ENCODE measurements at regions not wholly inside any gene's neighbourhood (a gene's known extent, or its start where the extent isn't known, plus 50 kb on each side); places are given as distances from the start of the nearest gene placed in this dataset.
"Not testable (repeated sequence)": the region's sequence is repeated elsewhere in the genome, so short reads cannot be mapped to it uniquely, and the experiment has no call there.

- Histone ChIP-seq H3K4me2 (ENCODE audit: insufficient read depth, low read length) (no peak overlapping the region), H3K4me3 (replicated peaks in 1 of 3; ENCODE audit: insufficient read depth in 1 of 3, low read depth in 1 of 3, low read length in 3 of 3) (no peak overlapping the region), H3K4me1 (ENCODE audit: control insufficient read depth, extremely low read depth, insufficient read depth, low read length) (no peaks in the 10 kb centered on the region), H4K20me1 (replicated peaks; ENCODE audit: control insufficient read depth, extremely low read depth, insufficient read depth, low read length) (no peaks in the 10 kb centered on the region), H3K79me2 (ENCODE audit: control insufficient read depth, insufficient read depth, low read length) (no peaks in the 10 kb centered on the region), H3K9me1 (replicated peaks; ENCODE audit: control insufficient read depth, extremely low read depth, insufficient read depth, low read length) (no peaks in the 10 kb centered on the region), H3K27me3 (ENCODE audit: control insufficient read depth in 2 of 2, insufficient read depth in 2 of 2, low read length in 2 of 2) (no peaks in the 10 kb centered on the region), H2AFZ (ENCODE audit: low read depth, low read length) (no peak overlapping the region), H3K9me3 (replicated peaks; ENCODE audit: control insufficient read depth, insufficient read depth, low read length) (no peaks in the 10 kb centered on the region), H3K9ac (replicated peaks; ENCODE audit: extremely low read depth, insufficient read depth, low read length) (no peak overlapping the region), H3K36me3 (ENCODE audit: control insufficient read depth in 2 of 2, extremely low read depth in 1 of 2, insufficient read depth in 2 of 2, low read length in 2 of 2) (no peaks in the 10 kb centered on the region), H3K27ac (ENCODE audit: insufficient read depth, low read depth, low read length) (no peak overlapping the region)
- dilution Hi-C loops (cut with MboI; ENCODE audit: extremely low pct_ligation_motif_present, low sequenced_read_pairs) (no loop called here), intact Hi-C loops (cut with micrococcal nuclease) (no loop called here)
- DNase-seq (ENCODE audit: low read depth, low spot score) (no peak), FAIRE-seq (no peak)
- ChIA-PET CTCF (no interaction called here), POLR2A (no interaction called here)
- BruUV-seq (replicated peaks), result no TSS peak
- TF ChIP-seq MYC (IDR thresholded peaks at IDR 0.05; ENCODE audit: low read depth, low read length) (no peak), FOS (IDR thresholded peaks at IDR 0.05; ENCODE audit: borderline replicate concordance, insufficient read depth, low read length) (no peak), POLR2A (IDR thresholded peaks at IDR 0.05; ENCODE audit: low read depth, low read length) (no peak), GATA2 (IDR thresholded peaks at IDR 0.05; ENCODE audit: insufficient read depth, insufficient read length, low read depth, low read length) (no peak), EZH2 (IDR thresholded peaks at IDR 0.05; ENCODE audit: borderline replicate concordance, low read depth, low read length, severe bottlenecking) (no peak), POLR2AphosphoS5 (IDR thresholded peaks at IDR 0.05; ENCODE audit: insufficient read depth, low read depth, low read length) (no peak), MAX (IDR thresholded peaks at IDR 0.05; ENCODE audit: insufficient read depth, insufficient read length) (no peak), CTCF (IDR thresholded peaks at IDR 0.05; ENCODE audit: extremely low read depth in 1 of 2, insufficient read depth in 1 of 2, low read depth in 1 of 2, low read length in 2 of 2) (no peak), JUN (IDR thresholded peaks at IDR 0.05; ENCODE audit: borderline replicate concordance, insufficient read depth, insufficient read length, low read depth) (no peak)
Measured at GRCh38 chr3:4211610-4212009, 91.6 kb upstream of the SETMAR start.

- not testable (repeated sequence) for BruUV-seq (replicated peaks)
Measured at GRCh38 chr3:4213420-4213819, 89.7 kb upstream of the SETMAR start.

GRCh38 chr3:4216974-4217373 lies 86.2 kb upstream of the SETMAR start:
- H3K79me2 ChIP-seq (ENCODE audit: control insufficient read depth, insufficient read depth, low read length); BruUV-seq (replicated peaks); CTCF ChIA-PET; H3K27ac ChIP-seq (ENCODE audit: insufficient read depth, low read depth, low read length); H3K9ac ChIP-seq (replicated peaks; ENCODE audit: extremely low read depth, insufficient read depth, low read length); H3K4me1 ChIP-seq (ENCODE audit: control insufficient read depth, extremely low read depth, insufficient read depth, low read length); FAIRE-seq; H3K4me3 ChIP-seq (replicated peaks in 1 of 3; ENCODE audit: insufficient read depth in 1 of 3, low read depth in 1 of 3, low read length in 3 of 3); dilution Hi-C loops (cut with MboI; ENCODE audit: extremely low pct_ligation_motif_present, low sequenced_read_pairs); DNase-seq (ENCODE audit: low read depth, low spot score); intact Hi-C loops (cut with micrococcal nuclease); H3K36me3 ChIP-seq (ENCODE audit: control insufficient read depth in 2 of 2, extremely low read depth in 1 of 2, insufficient read depth in 2 of 2, low read length in 2 of 2); H3K9me3 ChIP-seq (replicated peaks; ENCODE audit: control insufficient read depth, insufficient read depth, low read length); H3K27me3 ChIP-seq (ENCODE audit: control insufficient read depth in 2 of 2, insufficient read depth in 2 of 2, low read length in 2 of 2); H3K4me2 ChIP-seq (ENCODE audit: insufficient read depth, low read length); POLR2A ChIA-PET; H3K9me1 ChIP-seq (replicated peaks; ENCODE audit: control insufficient read depth, extremely low read depth, insufficient read depth, low read length); H4K20me1 ChIP-seq (replicated peaks; ENCODE audit: control insufficient read depth, extremely low read depth, insufficient read depth, low read length); H2AFZ ChIP-seq (ENCODE audit: low read depth, low read length): not testable (repeated sequence)

More at GRCh38 chr3:4213420-4213819, 89.7 kb upstream of the SETMAR start:
- intact Hi-C loops (cut with micrococcal nuclease); H3K4me1 ChIP-seq (ENCODE audit: control insufficient read depth, extremely low read depth, insufficient read depth, low read length); H3K9me3 ChIP-seq (replicated peaks; ENCODE audit: control insufficient read depth, insufficient read depth, low read length); H4K20me1 ChIP-seq (replicated peaks; ENCODE audit: control insufficient read depth, extremely low read depth, insufficient read depth, low read length); H3K27me3 ChIP-seq (ENCODE audit: control insufficient read depth in 2 of 2, insufficient read depth in 2 of 2, low read length in 2 of 2); DNase-seq (ENCODE audit: low read depth, low spot score); POLR2A ChIA-PET; CTCF ChIA-PET; dilution Hi-C loops (cut with MboI; ENCODE audit: extremely low pct_ligation_motif_present, low sequenced_read_pairs); FAIRE-seq; H3K36me3 ChIP-seq (ENCODE audit: control insufficient read depth in 2 of 2, extremely low read depth in 1 of 2, insufficient read depth in 2 of 2, low read length in 2 of 2); H3K27ac ChIP-seq (ENCODE audit: insufficient read depth, low read depth, low read length); H3K79me2 ChIP-seq (ENCODE audit: control insufficient read depth, insufficient read depth, low read length); H3K9ac ChIP-seq (replicated peaks; ENCODE audit: extremely low read depth, insufficient read depth, low read length); H3K4me3 ChIP-seq (replicated peaks in 1 of 3; ENCODE audit: insufficient read depth in 1 of 3, low read depth in 1 of 3, low read length in 3 of 3); H2AFZ ChIP-seq (ENCODE audit: low read depth, low read length); H3K9me1 ChIP-seq (replicated peaks; ENCODE audit: control insufficient read depth, extremely low read depth, insufficient read depth, low read length); H3K4me2 ChIP-seq (ENCODE audit: insufficient read depth, low read length): not testable (repeated sequence)
